IPS DF 6.9 (cell line): ENCODE measurements at regions not wholly inside any gene's neighbourhood (a gene's known extent, or its start where the extent isn't known, plus 50 kb on each side); places are given as distances from the start of the nearest gene placed in this dataset.

Source experiments
- DNase-seq: peaks from one replicate; pipeline ENCODE4 v3.0.0-alpha.2; 2013; ENCODE audit warnings: low read depth, low spot score
- H3K27ac ChIP-seq: one replicate; pipeline ENCODE4 v1.5.1; 2013; ENCODE audit warnings: low read length, control low read depth
- H3K27me3 ChIP-seq: 2 replicates; pipeline ENCODE4 v1.6.1; 2013; ENCODE audit warnings: mild to moderate bottlenecking, low read length; ENCODE audit not compliant: control insufficient read depth, insufficient read depth
- H3K36me3 ChIP-seq: 2 replicates; pipeline ENCODE4 v1.6.1; 2013; ENCODE audit warnings: low read length; ENCODE audit not compliant: control insufficient read depth, insufficient read depth
- H3K4me1 ChIP-seq: 2 replicates; pipeline ENCODE4 v1.6.1; 2013; ENCODE audit warnings: low read length; ENCODE audit not compliant: control insufficient read depth, insufficient read depth
- H3K4me3 ChIP-seq: 2 replicates; pipeline ENCODE4 v1.5.1; 2013; ENCODE audit warnings: mild to moderate bottlenecking, low read length
- H3K9me3 ChIP-seq: 2 replicates; pipeline ENCODE4 v1.6.1; 2013; ENCODE audit warnings: low read length, inconsistent platforms; ENCODE audit not compliant: control insufficient read depth, insufficient read depth
- WGBS: extraction: QIAGEN DNeasy Blood & Tissue Kit; methylation state at CpG from one replicate; pipeline ENCODE4 v1.1.7; 2013; ENCODE audit warnings: mixed read lengths, missing lambda C conversion rate; ENCODE audit not compliant: insufficient read length, insufficient coverage; 5-methylcytosine and 5-hydroxymethylcytosine counted together

DNA sequence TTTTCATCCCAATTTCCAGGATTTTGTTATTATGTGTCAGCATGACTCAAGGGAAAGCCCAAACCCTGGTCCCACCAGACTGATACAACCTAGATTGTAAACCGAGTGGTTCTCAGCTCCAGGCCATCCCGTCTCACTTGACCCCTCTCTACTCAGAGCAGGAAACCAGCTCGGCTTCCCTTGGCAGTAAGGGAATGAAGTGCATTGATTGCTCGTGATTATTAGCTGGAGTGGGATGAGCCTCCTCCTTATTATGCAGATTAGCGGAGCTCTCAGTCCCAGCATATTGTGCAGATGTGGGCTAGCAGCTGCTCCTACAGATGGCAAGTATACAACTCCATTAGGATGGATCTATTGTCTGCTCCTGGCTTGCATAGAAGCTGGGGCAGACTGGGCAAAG, 167.6 kb downstream of the LNPK start:
- no peaks in the 10 kb centered on the region for H3K4me1 ChIP-seq
- WGBS, result no CpG with 5 or more reads among the region's 5 CpGs
- no peak overlapping the region for H3K27ac ChIP-seq
- no peak for DNase-seq
- H3K27me3 ChIP-seq, result no peaks in the 10 kb centered on the region
- H3K9me3 ChIP-seq, result no peaks in the 10 kb centered on the region
- no peaks in the 10 kb centered on the region for H3K36me3 ChIP-seq
- H3K4me3 ChIP-seq, result no peak overlapping the region

DNA sequence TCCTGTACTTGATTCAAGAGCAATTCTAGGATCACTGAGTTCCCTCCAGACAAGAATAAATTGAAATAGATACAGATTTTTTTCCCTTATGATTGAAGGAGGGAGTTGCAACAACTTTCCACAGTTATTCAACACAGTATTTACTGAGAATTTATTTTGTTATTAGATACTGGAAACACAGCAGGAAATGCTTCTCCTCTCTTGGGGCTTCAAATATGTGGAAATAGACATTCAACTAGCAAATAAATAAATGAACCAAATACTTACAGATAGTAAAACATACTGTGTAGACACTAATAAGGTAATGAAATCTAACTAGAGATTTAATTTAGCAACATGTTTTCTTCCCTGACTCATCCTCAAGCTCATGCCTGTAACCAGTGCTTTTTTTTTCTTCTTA, 169.2 kb downstream of the LNPK start:
- no peaks in the 10 kb centered on the region for H3K4me1 ChIP-seq
- H3K27ac ChIP-seq, result no peak overlapping the region
- H3K4me3 ChIP-seq, result no peak overlapping the region
- H3K9me3 ChIP-seq, result no peaks in the 10 kb centered on the region
- H3K27me3 ChIP-seq, result no peaks in the 10 kb centered on the region
- no peak for DNase-seq
- no peaks in the 10 kb centered on the region for H3K36me3 ChIP-seq

DNA sequence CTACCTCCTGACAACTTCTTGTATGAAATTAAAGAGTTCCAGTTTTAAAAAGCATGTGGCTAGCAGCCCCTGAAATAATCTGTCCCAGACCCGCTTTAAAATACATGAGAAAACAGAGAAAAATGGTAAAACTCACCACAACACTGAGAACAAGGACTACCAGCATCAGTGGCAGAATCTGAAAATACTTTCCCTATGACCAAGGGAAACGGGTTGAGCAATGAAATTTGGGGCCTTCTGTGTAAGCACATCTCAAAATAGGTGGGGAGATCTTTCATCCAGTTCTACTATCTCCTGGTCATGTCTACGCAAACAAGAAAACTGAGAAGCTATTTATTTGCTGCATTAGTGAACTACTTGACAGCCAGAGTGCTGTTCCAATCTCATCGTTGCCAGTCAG, 172.3 kb downstream of the LNPK start:
- no peaks in the 10 kb centered on the region for H3K36me3 ChIP-seq
- H3K9me3 ChIP-seq, result no peaks in the 10 kb centered on the region
- no peaks in the 10 kb centered on the region for H3K27me3 ChIP-seq
- DNase-seq, result no peak
- H3K27ac ChIP-seq, result no peak overlapping the region
- WGBS, result no CpG with 5 or more reads among the region's 4 CpGs
- H3K4me3 ChIP-seq, result no peak overlapping the region
- H3K4me1 ChIP-seq, result no peaks in the 10 kb centered on the region

DNA sequence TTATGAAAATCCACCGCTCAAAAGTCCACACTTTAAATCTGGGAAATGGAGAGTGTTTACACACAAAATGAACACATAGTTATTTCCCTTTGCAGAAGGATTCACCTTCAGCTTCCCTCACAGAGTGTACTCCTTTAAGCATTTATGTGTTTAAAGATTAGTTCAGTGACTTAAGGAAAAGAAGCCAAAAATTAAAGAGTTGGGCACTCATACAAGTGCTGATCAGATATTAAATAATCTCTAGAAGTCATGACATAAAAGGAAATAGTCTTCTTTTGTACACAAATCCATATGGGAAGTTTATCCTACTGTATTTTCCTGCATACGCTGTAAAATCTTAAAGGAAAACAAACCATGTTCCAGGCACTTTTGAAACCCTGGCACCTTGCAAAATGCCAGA, 174.2 kb downstream of the LNPK start:
- no CpG with 5 or more reads among the region's 2 CpGs for WGBS
- H3K27ac ChIP-seq, result no peak overlapping the region

DNA sequence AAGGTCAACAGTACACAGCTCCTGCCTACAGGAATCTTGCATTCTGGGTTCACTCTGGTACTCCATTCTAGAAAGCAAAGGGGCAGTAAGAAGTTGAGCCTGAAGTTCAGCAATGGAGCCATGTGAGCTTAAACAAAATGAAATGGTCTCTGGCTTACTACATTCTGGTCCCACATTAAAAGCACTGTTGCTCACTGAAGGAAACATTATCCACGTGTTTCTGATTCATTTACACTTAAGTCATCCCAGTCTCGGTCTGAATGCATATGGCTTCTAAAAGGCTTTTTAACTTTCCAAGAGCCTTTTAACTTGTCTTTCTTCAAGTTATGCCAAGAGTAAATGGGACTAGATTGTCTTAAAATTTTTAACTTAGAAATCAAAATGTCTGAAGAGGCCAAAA, 177.8 kb downstream of the LNPK start:
- WGBS, result no CpG with 5 or more reads among the region's 2 CpGs
- Histone ChIP-seq H3K27me3 (no peaks in the 10 kb centered on the region), H3K27ac (no peak overlapping the region)

More for the DNA sequence above, 174.2 kb downstream of the LNPK start:
- H3K27me3 ChIP-seq, result no peaks in the 10 kb centered on the region
- no peak overlapping the region for H3K4me3 ChIP-seq
- H3K9me3 ChIP-seq, result no peaks in the 10 kb centered on the region
- H3K36me3 ChIP-seq, result no peaks in the 10 kb centered on the region
- no peaks in the 10 kb centered on the region for H3K4me1 ChIP-seq
- DNase-seq, result no peak

DNA sequence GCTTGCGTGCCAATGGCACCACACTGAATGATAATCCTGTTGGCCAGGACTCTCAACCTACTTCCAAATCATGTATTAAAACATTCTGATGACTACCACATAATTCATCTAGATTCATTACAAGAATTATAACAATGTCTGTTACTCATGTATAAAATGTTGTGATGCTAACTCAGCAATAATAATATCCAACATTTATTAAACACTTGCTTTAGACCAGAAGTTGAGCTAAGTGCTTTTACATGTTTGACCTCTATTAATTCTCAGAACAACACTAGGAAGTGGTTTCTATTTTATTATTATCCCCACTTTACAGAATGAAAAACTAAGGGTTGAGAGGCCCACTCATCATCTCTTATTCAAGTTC, 178.4 kb downstream of the LNPK start:
- Histone ChIP-seq H3K27me3 (no peaks in the 10 kb centered on the region), H3K4me1 (no peaks in the 10 kb centered on the region), H3K27ac (no peak overlapping the region), H3K9me3 (no peaks in the 10 kb centered on the region), H3K4me3 (no peak overlapping the region), H3K36me3 (no peaks in the 10 kb centered on the region)
- no peak for DNase-seq
- WGBS, result no CpG with 5 or more reads among the region's 1 CpG

More for the DNA sequence above, 177.8 kb downstream of the LNPK start:
- no peaks in the 10 kb centered on the region for H3K9me3 ChIP-seq
- no peaks in the 10 kb centered on the region for H3K4me1 ChIP-seq
- no peak for DNase-seq
- H3K4me3 ChIP-seq, result no peak overlapping the region
- H3K36me3 ChIP-seq, result no peaks in the 10 kb centered on the region

DNA sequence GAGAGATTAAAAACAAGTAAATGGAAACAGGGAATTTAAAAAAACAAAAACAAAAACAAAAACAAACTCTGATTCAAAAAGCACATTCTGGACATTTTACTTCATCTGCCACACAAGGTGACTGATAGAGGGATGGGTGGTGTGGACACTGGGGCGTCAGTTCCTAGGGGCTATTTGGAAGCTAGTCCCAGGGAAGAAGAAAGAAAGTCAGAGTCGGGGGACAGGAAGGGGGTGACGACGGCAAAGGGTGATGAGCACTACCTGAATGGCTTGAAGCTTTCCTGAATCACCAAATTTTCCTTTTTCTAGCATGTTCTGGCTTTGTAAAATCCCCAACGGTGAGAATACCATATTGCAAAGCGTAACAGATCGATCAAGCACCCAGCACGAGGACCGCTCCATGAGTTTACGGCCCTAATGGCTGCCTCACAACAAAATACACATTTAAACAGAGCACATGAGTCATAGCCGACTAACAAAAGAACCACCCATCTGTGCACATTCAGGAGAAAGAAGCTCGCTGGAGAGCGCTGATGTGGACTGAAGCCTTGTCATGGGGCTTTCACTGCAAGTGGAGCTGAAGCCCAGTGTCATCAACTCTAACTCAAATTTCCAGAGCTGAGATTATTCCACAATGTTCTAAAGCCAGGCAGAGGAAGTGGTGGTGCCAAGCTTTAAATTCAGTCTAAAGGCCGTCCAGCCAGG, 178.9 kb downstream of the LNPK start:
- DNase-seq, result no peak
- H3K27me3 ChIP-seq, result no peaks in the 10 kb centered on the region
- WGBS, result no CpG with 5 or more reads among the region's 14 CpGs

DNA sequence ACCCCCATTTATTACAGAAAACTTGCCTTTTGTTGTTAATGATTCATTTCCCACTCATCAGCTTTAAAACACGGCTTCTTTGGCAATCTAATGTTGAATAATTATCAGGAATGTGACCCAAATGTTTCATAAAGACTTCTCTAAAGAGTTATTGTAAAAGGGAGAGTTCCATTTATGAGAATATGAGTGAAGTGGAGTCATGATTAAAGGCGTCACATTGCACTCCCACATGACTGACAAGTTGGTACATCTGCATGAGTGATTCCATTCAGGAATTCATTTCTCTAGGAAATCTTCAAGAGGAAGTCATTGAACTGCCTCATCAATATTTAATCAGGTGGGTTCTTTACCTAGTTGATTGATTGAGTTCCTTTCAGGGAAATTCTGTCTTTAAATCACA, 184.8 kb downstream of the LNPK start:
- no peak for DNase-seq
- Histone ChIP-seq H3K4me3 (no peak overlapping the region), H3K27ac (no peak overlapping the region), H3K9me3 (peaks cover 1% of the 10 kb centered on the region; the same call in 1 of the 2 replicates), H3K27me3 (no peaks in the 10 kb centered on the region), H3K36me3 (no peaks in the 10 kb centered on the region), H3K4me1 (no peaks in the 10 kb centered on the region)
- no CpG with 5 or more reads among the region's 2 CpGs for WGBS

More for the DNA sequence above, 178.9 kb downstream of the LNPK start:
- no peak overlapping the region for H3K4me3 ChIP-seq
- no peaks in the 10 kb centered on the region for H3K4me1 ChIP-seq
- no peaks in the 10 kb centered on the region for H3K36me3 ChIP-seq
- no peak overlapping the region for H3K27ac ChIP-seq
- no peaks in the 10 kb centered on the region for H3K9me3 ChIP-seq

DNA sequence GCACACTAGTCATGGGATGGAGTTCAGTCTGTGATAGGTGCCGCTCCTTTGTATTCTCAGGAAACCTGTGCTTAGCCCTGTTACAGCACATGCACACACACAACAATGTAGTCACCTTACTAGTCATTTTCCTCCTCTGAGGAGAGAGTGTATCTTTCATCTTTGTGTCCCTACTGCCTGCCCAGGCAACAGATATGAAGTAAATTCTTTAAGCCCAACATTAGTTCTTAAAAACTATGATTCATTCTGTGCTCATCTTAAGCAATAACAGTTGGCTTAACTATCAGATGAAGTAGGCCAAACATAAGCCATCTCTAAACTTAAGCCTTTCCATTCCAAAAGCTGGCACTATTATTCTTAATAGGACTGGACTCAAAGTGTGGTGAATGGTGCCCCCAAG, 186.5 kb downstream of the LNPK start:
- no CpG with 5 or more reads among the region's 1 CpG for WGBS

DNA sequence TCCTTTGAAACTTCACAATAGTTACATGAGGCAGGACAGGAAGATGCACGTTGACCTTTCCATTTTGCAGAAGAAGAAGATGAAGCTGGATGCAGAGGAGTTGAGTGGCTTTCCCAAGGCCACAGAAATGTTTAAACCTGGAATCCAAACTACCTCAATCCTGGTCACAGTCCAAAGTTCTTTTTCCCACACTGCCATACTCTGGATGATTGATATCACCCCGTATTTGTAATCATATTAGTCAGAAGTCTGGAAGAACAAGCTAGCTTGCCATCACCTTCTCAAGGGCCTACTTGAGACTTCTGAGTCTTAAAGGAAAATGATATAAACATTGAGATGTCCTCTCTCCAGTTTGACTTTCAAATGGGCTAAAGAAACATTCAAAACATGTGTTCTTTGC, 190.1 kb downstream of the LNPK start:
- no peaks in the 10 kb centered on the region for H3K27me3 ChIP-seq
- no peaks in the 10 kb centered on the region for H3K4me1 ChIP-seq
- no peak overlapping the region for H3K27ac ChIP-seq
- H3K36me3 ChIP-seq, result no peaks in the 10 kb centered on the region
- H3K4me3 ChIP-seq, result no peak overlapping the region
- no CpG with 5 or more reads among the region's 2 CpGs for WGBS
- DNase-seq, result no peak
- peaks cover 1% of the 10 kb centered on the region; the same call in 1 of the 2 replicates for H3K9me3 ChIP-seq

More for the DNA sequence above, 186.5 kb downstream of the LNPK start:
- Histone ChIP-seq H3K4me3 (no peak overlapping the region), H3K27ac (no peak overlapping the region), H3K9me3 (peaks cover 1% of the 10 kb centered on the region; the same call in 1 of the 2 replicates), H3K36me3 (no peaks in the 10 kb centered on the region), H3K27me3 (no peaks in the 10 kb centered on the region), H3K4me1 (no peaks in the 10 kb centered on the region)
- no peak for DNase-seq

DNA sequence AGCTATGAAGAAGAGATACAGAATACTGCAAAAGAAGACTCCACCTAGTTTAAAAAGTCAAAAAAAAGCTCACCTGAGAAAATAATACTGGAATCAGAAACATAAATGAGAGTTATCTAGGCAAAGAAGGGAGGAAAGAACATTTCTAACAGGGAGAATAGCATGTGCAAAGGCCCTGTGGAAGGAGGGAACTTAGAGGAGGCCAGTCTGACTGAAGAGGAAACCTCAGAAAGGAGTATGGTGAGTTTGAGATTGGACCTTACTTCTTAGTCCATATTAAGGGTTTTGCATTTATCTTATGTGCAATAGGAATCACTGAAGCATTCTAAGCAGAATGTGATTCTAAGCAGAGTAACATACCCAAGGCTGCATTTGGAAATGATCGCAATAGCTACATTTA, 193.2 kb downstream of the LNPK start:
- H3K4me1 ChIP-seq, result no peaks in the 10 kb centered on the region
- WGBS, result no CpG with 5 or more reads among the region's 1 CpG

More for the DNA sequence above, 193.2 kb downstream of the LNPK start:
- DNase-seq, result no peak
- no peaks in the 10 kb centered on the region for H3K27me3 ChIP-seq
- H3K36me3 ChIP-seq, result no peaks in the 10 kb centered on the region
- H3K9me3 ChIP-seq, result no peaks in the 10 kb centered on the region
- H3K4me3 ChIP-seq, result no peak overlapping the region
- no peak overlapping the region for H3K27ac ChIP-seq
